ENCODE measurements at regions not wholly inside any gene's neighbourhood (a gene's known extent, or its start where the extent isn't known, plus 50 kb on each side); places are given as distances from the start of the nearest gene placed in this dataset.

DNA sequence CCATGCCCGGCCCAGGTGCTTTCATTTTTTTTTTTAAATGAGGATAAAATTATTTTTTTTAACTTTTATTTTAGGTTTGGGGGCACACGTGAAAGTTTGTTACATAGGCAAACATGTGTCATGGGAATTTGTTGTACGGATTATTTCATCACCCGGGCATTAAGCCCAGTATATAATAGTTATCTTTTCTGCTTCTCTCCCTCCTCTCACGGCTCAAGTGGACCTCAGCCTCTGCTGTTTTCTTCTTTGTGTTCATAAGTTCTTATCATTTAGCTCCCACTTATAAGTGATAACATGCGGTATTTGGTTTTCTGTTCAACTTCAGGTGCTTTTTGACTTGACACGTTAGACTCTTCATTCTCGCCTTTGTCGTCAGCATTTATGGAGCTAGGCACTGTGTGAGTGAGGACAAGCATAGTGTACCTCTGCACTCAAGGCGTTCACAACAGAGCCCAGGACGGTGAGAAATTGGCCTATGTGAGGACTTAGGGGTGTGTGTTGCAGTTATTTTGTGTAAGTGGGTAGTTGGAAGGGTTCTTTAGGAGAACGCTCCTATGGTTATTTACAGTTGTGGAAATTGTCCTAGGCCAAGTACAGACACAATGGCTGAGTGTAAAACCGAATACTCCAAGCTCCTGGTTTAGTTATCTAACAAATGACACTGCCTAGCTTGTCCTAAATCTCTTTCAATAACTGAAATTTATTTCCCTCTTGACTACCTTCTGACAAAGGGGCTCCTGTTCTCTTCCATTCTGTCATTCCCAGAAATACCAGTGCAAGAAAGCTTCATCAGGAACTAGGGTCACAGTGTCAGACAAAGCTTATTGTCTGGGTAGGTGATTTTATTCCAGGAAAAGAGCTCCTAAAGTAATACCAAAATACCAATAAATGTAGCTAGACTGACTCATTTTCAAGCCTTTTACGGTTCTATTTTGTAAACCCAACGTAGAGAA lies 200.5 kb upstream of the PRICKLE1 start:
- in situ Hi-C loops (cut with MboI) = no loop called here
- SMC1A ChIA-PET (ENCODE audit: uncharacterized antibody, unreplicated experiment) = interaction anchor here (0.6 to 0.7 kb wide), 3 partner anchors 243 to 553 kb away, joined by 3 to 4 read pairs (median 3); no protein-coding TSS in a partner anchor
- WGBS (ENCODE audit: insufficient coverage, insufficient replicate concordance, low lambda C conversion rate, missing lambda C conversion rate) = 37% methylated on average over 15 of the region's 15 CpGs

GRCh38 chr12:42786400-42787148 lies 197.0 kb upstream of the PRICKLE1 start:
- ATAC-seq (no peak), FAIRE-seq (no peak), DNase-seq (ENCODE audit: low read depth, low spot score) (no peak)
- RAD21 ChIA-PET (ENCODE audit: unreplicated experiment) = no interaction called here
- Histone ChIP-seq H3K4me3 (no peak overlapping the region), H3K27ac (ENCODE audit: control insufficient read depth, insufficient read depth) (no peak overlapping the region), H3K4me1 (ENCODE audit: control insufficient read depth, insufficient read depth, low read length) (no peaks in the 10 kb centered on the region), H2AFZ (ENCODE audit: control insufficient read depth, low read depth, low read length) (no peak overlapping the region), H3K9ac (ENCODE audit: control insufficient read depth, insufficient read depth, low read length) (no peak overlapping the region), H3K27me3 (replicated peaks in 1 of 2; ENCODE audit: control insufficient read depth in 2 of 2, insufficient read depth in 2 of 2, low read length in 1 of 2) (no peaks in the 10 kb centered on the region; a peak in 1 of 4 replicates), H3K9me3 (replicated peaks; ENCODE audit: control insufficient read depth, insufficient read depth, low read length) (no peaks in the 10 kb centered on the region), H3K4me2 (ENCODE audit: control insufficient read depth, insufficient read depth) (no peak overlapping the region), H3K36me3 (ENCODE audit: control insufficient read depth in 2 of 2, insufficient read depth in 2 of 2, low read length in 1 of 2) (no peaks in the 10 kb centered on the region), H3K79me2 (ENCODE audit: control insufficient read depth, insufficient read depth, low read length) (no peaks in the 10 kb centered on the region), H4K20me1 (ENCODE audit: control insufficient read depth, insufficient read depth) (no peaks in the 10 kb centered on the region)
- intact Hi-C loops (cut with micrococcal nuclease; ENCODE audit: unreplicated experiment) = no loop called here
- no peak for TF ChIP-seq STAT1 (conservative IDR thresholded peaks at IDR 0.05)
- no peak for TF ChIP-seq ASH2L (IDR thresholded peaks at IDR 0.05; ENCODE audit: borderline replicate concordance, low read depth)
- no peak for TF ChIP-seq NR2C1 (IDR thresholded peaks at IDR 0.05)
- 24% methylated on average over 5 of the region's 5 CpGs for WGBS (ENCODE audit: insufficient coverage, insufficient replicate concordance, low lambda C conversion rate, missing lambda C conversion rate)
- in situ Hi-C loops (cut with MboI) = no loop called here
- CTCF ChIA-PET = interaction anchor here (0.8 kb wide), 1 partner anchor 304 kb away, joined by 3 read pairs; no protein-coding TSS in a partner anchor
- no TSS peak for BruUV-seq (replicated peaks)
- SMC1A ChIA-PET (ENCODE audit: uncharacterized antibody, unreplicated experiment) = no interaction called here
- POLR2A ChIA-PET = no interaction called here

More for the DNA sequence above, 200.5 kb upstream of the PRICKLE1 start:
- Histone ChIP-seq H3K4me2 (ENCODE audit: control insufficient read depth, insufficient read depth) (no peak overlapping the region), H3K79me2 (ENCODE audit: control insufficient read depth, insufficient read depth, low read length) (no peaks in the 10 kb centered on the region), H3K4me1 (ENCODE audit: control insufficient read depth, insufficient read depth, low read length) (no peaks in the 10 kb centered on the region), H3K27ac (ENCODE audit: control insufficient read depth, insufficient read depth) (no peak overlapping the region), H3K4me3 (no peak overlapping the region), H2AFZ (ENCODE audit: control insufficient read depth, low read depth, low read length) (no peak overlapping the region), H3K27me3 (replicated peaks in 1 of 2; ENCODE audit: control insufficient read depth in 2 of 2, insufficient read depth in 2 of 2, low read length in 1 of 2) (no peaks in the 10 kb centered on the region; a peak in 1 of 4 replicates), H3K9me3 (replicated peaks; ENCODE audit: control insufficient read depth, insufficient read depth, low read length) (no peaks in the 10 kb centered on the region), H3K9ac (ENCODE audit: control insufficient read depth, insufficient read depth, low read length) (no peak overlapping the region), H4K20me1 (ENCODE audit: control insufficient read depth, insufficient read depth) (no peaks in the 10 kb centered on the region), H3K36me3 (ENCODE audit: control insufficient read depth in 2 of 2, insufficient read depth in 2 of 2, low read length in 1 of 2) (no peaks in the 10 kb centered on the region)
- intact Hi-C loops (cut with micrococcal nuclease; ENCODE audit: unreplicated experiment) = no loop called here
- ChIA-PET RAD21 (ENCODE audit: unreplicated experiment) (no interaction called here), CTCF (interaction anchor here (0.7 to 1.3 kb wide), 3 partner anchors 492 to 545 kb away, joined by 3 to 4 read pairs (median 3); no protein-coding TSS in a partner anchor), POLR2A (interaction anchor here (0.5 kb wide), 1 partner anchor 1576 kb away, joined by 6 read pairs; no protein-coding TSS in a partner anchor)
- FAIRE-seq = no peak
- no TSS peak for BruUV-seq (replicated peaks)
- no peak for DNase-seq (ENCODE audit: low read depth, low spot score)
- no peak for ATAC-seq
- TF ChIP-seq CBX5 (IDR thresholded peaks at IDR 0.05; ENCODE audit: low read depth) = no peak
- no peak for TF ChIP-seq HDAC2 (IDR thresholded peaks at IDR 0.05)

All from GM12878 (cell line).